ENCODE measurements at regions not wholly inside any gene's neighbourhood (a gene's known extent, or its start where the extent isn't known, plus 50 kb on each side); places are given as distances from the start of the nearest gene placed in this dataset.

- TF ChIP-seq CTCF (IDR thresholded peaks at IDR 0.05; ENCODE audit: low read length) (no peak), EZH2 (optimal IDR thresholded peaks at IDR 0.05; ENCODE audit: low read depth, low read length) (no peak), EZH2phosphoT487 (IDR thresholded peaks at IDR 0.05; ENCODE audit: low read length) (no peak)
Measured at GRCh38 chr10:63692220-63692896, 171.2 kb downstream of the REEP3 start.

Measured in MM.1S (cell line).